GM12878 (cell line): ENCODE measurements at regions not wholly inside any gene's neighbourhood (a gene's known extent, or its start where the extent isn't known, plus 50 kb on each side); places are given as distances from the start of the nearest gene placed in this dataset.

Experiments
- ATAC-seq: fragments of 200-7000 bp; cut with Tn5 transposase; 3 replicates; pipeline ENCODE4 v1.9.1; 2020; ENCODE audit warnings: mild to moderate bottlenecking, moderate library complexity
- BruUV-seq: library from RNA; stranded (reverse); fragments of 400-500 nt; replicated peaks from 2 replicates; lab custom pipeline; 2021; lab: Mats Ljungman, UMichigan
- CTCF ChIA-PET: fragments of 300-600 bp; sonication (Branson Sonifier 250); formaldehyde crosslinking; extraction: SDS; loops from one replicate; lab custom pipeline; 2021; ENCODE audit warnings: inconsistent platforms; lab: Yijun Ruan, JAX
- POLR2A ChIA-PET: fragments of 350-600 bp; formaldehyde crosslinking; extraction: SDS; loops from one replicate; lab custom pipeline; 2021; ENCODE audit warnings: inconsistent platforms; lab: Charles Lee
- RAD21 ChIA-PET: fragments of 300-600 bp; sonication (Branson Sonifier 250); formaldehyde crosslinking; loops from one replicate; lab custom pipeline; 2023; ENCODE audit warnings: antibody characterized with exemption; ENCODE audit not compliant: unreplicated experiment; lab: Charles Lee
- SMC1A ChIA-PET: fragments of 300-600 bp; sonication (Branson Sonifier 250); formaldehyde crosslinking; loops from one replicate; lab custom pipeline; 2023; ENCODE audit not compliant: unreplicated experiment, uncharacterized antibody; lab: Charles Lee
- DNase-seq: peaks from one replicate; pipeline ENCODE4 v3.0.0-alpha.2; 2011; ENCODE audit warnings: low read depth, low spot score
- FAIRE-seq: peaks from 3 replicates; lab custom pipeline; 2011; peaks lifted over from hg19 to GRCh38; lab: Jason Lieb, UNC
- H2AFZ ChIP-seq: 2 replicates; pipeline ENCODE4 v1.6.0; 2011; ENCODE audit warnings: low read depth, low read length, control low read depth; ENCODE audit not compliant: control insufficient read depth
- H3K27ac ChIP-seq: 2 replicates; pipeline ENCODE4 v1.5.1; 2011; ENCODE audit warnings: control low read depth; ENCODE audit not compliant: control insufficient read depth, insufficient read depth
- H3K27me3 ChIP-seq, 2 experiments: replicated peaks in 1 of 2; 2 replicates each; pipeline versions ENCODE4 v1.6.0 to v1.6.1; 2011; ENCODE audit warnings: low read length in 1 of 2; ENCODE audit not compliant: control insufficient read depth in 2 of 2, insufficient read depth in 2 of 2
- H3K36me3 ChIP-seq, 2 experiments: 2 replicates each; pipeline ENCODE4 v1.5.1; 2011; ENCODE audit warnings: low read length in 1 of 2; ENCODE audit not compliant: control insufficient read depth in 2 of 2, insufficient read depth in 2 of 2
- H3K4me1 ChIP-seq: 2 replicates; pipeline ENCODE4 v1.6.1; 2011; ENCODE audit warnings: mild to moderate bottlenecking, low read length, moderate library complexity, mixed read lengths; ENCODE audit not compliant: control insufficient read depth, insufficient read depth
- H3K4me2 ChIP-seq: 2 replicates; pipeline ENCODE4 v1.6.0; 2011; ENCODE audit warnings: control low read depth; ENCODE audit not compliant: control insufficient read depth, insufficient read depth
- H3K4me3 ChIP-seq: fragments of 200-600 bp; sonication (generic); 2 replicates; pipeline ENCODE4 v1.5.1; 2016
- H3K79me2 ChIP-seq: 2 replicates; pipeline ENCODE4 v1.6.0; 2011; ENCODE audit warnings: low read length; ENCODE audit not compliant: control insufficient read depth, insufficient read depth
- H3K9ac ChIP-seq: 2 replicates; pipeline ENCODE4 v1.8.0; 2011; ENCODE audit warnings: low read length, control low read depth, mixed read lengths; ENCODE audit not compliant: control insufficient read depth, insufficient read depth
- H3K9me3 ChIP-seq: replicated peaks from 3 replicates; pipeline ENCODE4 v1.5.1; 2011; ENCODE audit warnings: mild to moderate bottlenecking, low read length; ENCODE audit not compliant: control insufficient read depth, insufficient read depth
- H4K20me1 ChIP-seq: 2 replicates; pipeline ENCODE4 v1.6.0; 2011; ENCODE audit not compliant: control insufficient read depth, insufficient read depth
- IKZF1 ChIP-seq: fragments of 450-650 bp; conservative IDR thresholded peaks from 2 replicates; pipeline ENCODE4 v1.6.1; 2017; ENCODE audit warnings: antibody characterized with exemption, mild to moderate bottlenecking
- KDM1A ChIP-seq: fragments of 200-600 bp; sonication (generic); IDR thresholded peaks from 2 replicates; pipeline ENCODE4 v1.6.1; 2016; ENCODE audit warnings: borderline replicate concordance
- RFX5 ChIP-seq: IDR thresholded peaks from 2 replicates; pipeline ENCODE4 v1.6.1; 2011; ENCODE audit warnings: low read depth, low read length, improper control_type of control experiment
- STAT3 ChIP-seq: IDR thresholded peaks from 2 replicates; pipeline ENCODE4 v1.6.1; 2011; ENCODE audit warnings: low read depth, low read length, improper control_type of control experiment
- SUPT20H ChIP-seq: IDR thresholded peaks from 2 replicates; pipeline ENCODE4 v1.6.1; 2011; ENCODE audit warnings: low read depth, mild to moderate bottlenecking, low read length, moderate library complexity, borderline replicate concordance; ENCODE audit not compliant: control insufficient read depth
- SUZ12 ChIP-seq: fragments of 200-600 bp; sonication (generic); IDR thresholded peaks from one replicate; pipeline ENCODE4 v1.6.1; 2018; ENCODE audit warnings: antibody characterized with exemption, mild to moderate bottlenecking; ENCODE audit not compliant: unreplicated experiment
- TAF1 ChIP-seq: IDR thresholded peaks from 2 replicates; pipeline ENCODE4 v1.6.1; 2011; ENCODE audit warnings: mild to moderate bottlenecking, low read depth, low read length, borderline replicate concordance
- TCF7 ChIP-seq: IDR thresholded peaks from 2 replicates; pipeline ENCODE4 v1.6.1; 2014; ENCODE audit warnings: antibody characterized with exemption, borderline replicate concordance
- ZNF384 ChIP-seq: IDR thresholded peaks from 2 replicates; pipeline ENCODE4 v1.6.1; 2012; ENCODE audit warnings: low read depth, mild to moderate bottlenecking, low read length, improper control_type of control experiment, borderline replicate concordance
- WGBS: methylation state at CpG from one replicate; pipeline ENCODE4 v1.1.6; 2016; ENCODE audit warnings: low lambda C conversion rate; ENCODE audit not compliant: insufficient replicate concordance, insufficient coverage; ENCODE audit errors: missing lambda C conversion rate; 5-methylcytosine and 5-hydroxymethylcytosine counted together
- in situ Hi-C: fragments of 300-500 bp; cut with MboI; formaldehyde crosslinking; loops from 9 replicates; pipeline ENCODE4 v1.14.3; 2018; ENCODE audit warnings: mixed read lengths
- intact Hi-C: fragments of 100-400 bp; cut with micrococcal nuclease; formaldehyde crosslinking; loops from one replicate; pipeline ENCODE4 v1.14.2; 2022; ENCODE audit not compliant: unreplicated experiment
- TF ChIP-seq, protein P1 (sequence below): fragments of 150-350 bp; IDR thresholded peaks from 2 replicates; pipeline ENCODE4 v1.6.1; 2014; ENCODE audit warnings: mild to moderate bottlenecking, low read depth, low read length

DNA sequence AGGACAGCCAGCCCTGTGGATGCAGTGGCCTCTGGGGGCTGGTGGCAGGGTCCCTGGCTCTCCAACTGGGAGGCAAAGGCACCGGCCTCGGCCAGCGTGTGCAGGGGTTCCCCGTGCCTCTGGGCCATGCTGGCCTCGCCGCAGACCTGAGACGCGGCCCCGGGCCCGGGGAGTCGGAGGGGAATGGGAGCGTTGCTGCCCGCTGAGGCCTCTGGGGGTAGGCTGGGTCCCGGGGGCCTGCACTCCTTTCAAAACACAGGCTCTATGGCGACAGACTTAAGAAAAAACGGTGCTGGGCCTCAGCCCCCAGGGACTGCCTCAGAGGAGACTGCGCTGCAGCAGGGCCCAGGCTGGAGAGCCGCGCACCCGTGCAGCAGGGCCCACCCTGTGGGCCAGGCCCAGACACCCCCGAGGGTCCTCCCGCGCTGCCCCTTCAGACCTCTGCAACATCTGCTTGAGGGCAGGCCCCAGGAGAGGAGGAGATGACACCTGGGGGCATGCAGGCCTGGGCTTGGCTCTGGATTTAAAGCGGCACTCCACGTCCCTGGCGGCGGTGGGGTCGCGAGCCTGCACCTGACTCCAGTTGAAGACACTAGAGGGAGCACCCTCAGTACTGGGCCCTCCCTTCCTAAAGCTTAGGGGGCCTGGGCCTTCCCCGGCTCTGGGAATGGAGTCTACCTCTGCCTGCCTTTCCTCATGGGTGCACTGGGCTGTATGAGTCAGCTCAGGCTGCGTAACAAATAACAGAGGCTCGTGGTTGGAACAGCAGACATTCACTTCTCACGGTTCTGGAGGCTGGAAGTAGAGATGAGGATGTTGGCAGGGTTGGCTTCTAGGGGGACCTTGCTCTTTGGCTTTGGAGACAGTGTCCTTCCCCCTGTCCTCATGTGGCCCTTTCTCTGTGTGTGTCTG lies 117.4 kb upstream of the RPS6KA2 start:
- Histone ChIP-seq H3K27ac (no peak overlapping the region), H3K79me2 (no peaks in the 10 kb centered on the region), H3K9ac (no peak overlapping the region), H3K4me2 (no peak overlapping the region), H3K4me3 (no peak overlapping the region), H3K27me3 (no peaks in the 10 kb centered on the region; a peak in 1 of 4 replicates), H3K4me1 (no peaks in the 10 kb centered on the region), H4K20me1 (no peaks in the 10 kb centered on the region), H3K9me3 (no peaks in the 10 kb centered on the region), H3K36me3 (no peaks in the 10 kb centered on the region), H2AFZ (no peak overlapping the region)
- 59% methylated on average over 33 of the region's 33 CpGs for WGBS
- SMC1A ChIA-PET = no interaction called here
- no peak for ATAC-seq
- DNase-seq = no peak
- POLR2A ChIA-PET = no interaction called here
- RAD21 ChIA-PET = no interaction called here
- in situ Hi-C loops = no loop called here
- FAIRE-seq = no peak
- intact Hi-C loops = no loop called here
- CTCF ChIA-PET = no interaction called here
- no peak for TF ChIP-seq SUPT20H
- no peak for TF ChIP-seq KDM1A
- TF ChIP-seq SUZ12 = no peak
- no peak for TF ChIP-seq RFX5
- no peak for TF ChIP-seq IKZF1
- no peak for TF ChIP-seq TCF7
- TF ChIP-seq, protein P1, sequence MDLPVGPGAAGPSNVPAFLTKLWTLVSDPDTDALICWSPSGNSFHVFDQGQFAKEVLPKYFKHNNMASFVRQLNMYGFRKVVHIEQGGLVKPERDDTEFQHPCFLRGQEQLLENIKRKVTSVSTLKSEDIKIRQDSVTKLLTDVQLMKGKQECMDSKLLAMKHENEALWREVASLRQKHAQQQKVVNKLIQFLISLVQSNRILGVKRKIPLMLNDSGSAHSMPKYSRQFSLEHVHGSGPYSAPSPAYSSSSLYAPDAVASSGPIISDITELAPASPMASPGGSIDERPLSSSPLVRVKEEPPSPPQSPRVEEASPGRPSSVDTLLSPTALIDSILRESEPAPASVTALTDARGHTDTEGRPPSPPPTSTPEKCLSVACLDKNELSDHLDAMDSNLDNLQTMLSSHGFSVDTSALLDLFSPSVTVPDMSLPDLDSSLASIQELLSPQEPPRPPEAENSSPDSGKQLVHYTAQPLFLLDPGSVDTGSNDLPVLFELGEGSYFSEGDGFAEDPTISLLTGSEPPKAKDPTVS = no peak
- no peak for TF ChIP-seq STAT3
- TF ChIP-seq ZNF384 = no peak
- TF ChIP-seq TAF1 = no peak
- BruUV-seq = no TSS peak
